Large intestine (tissue), 3 donors: ENCODE measurements at regions not wholly inside any gene's neighbourhood (a gene's known extent, or its start where the extent isn't known, plus 50 kb on each side); places are given as distances from the start of the nearest gene placed in this dataset.
"Not testable (repeated sequence)": the region's sequence is repeated elsewhere in the genome, so short reads cannot be mapped to it uniquely, and the experiment has no call there.

Source experiments
- DNase-seq, 2 donors: peaks; one replicate each; pipeline versions ENCODE4 v3.0.0 to v3.0.0-alpha.2; 2013
- H3K27ac ChIP-seq: one replicate; pipeline ENCODE4 v1.5.1; 2013; ENCODE audit warnings: low read length
- H3K27me3 ChIP-seq: 2 replicates; pipeline ENCODE4 v1.6.1; 2013; ENCODE audit warnings: low read length; ENCODE audit not compliant: control insufficient read depth, insufficient read depth
- H3K36me3 ChIP-seq: 2 replicates; pipeline ENCODE4 v1.6.1; 2013; ENCODE audit warnings: low read length; ENCODE audit not compliant: control insufficient read depth, insufficient read depth
- H3K4me1 ChIP-seq: one replicate; pipeline ENCODE4 v1.6.1; 2013; ENCODE audit warnings: low read length; ENCODE audit not compliant: control insufficient read depth, insufficient read depth
- H3K4me3 ChIP-seq: one replicate; pipeline ENCODE4 v1.5.1; 2013; ENCODE audit warnings: low read length
- H3K9me3 ChIP-seq: one replicate; pipeline ENCODE4 v1.6.1; 2013; ENCODE audit warnings: mild to moderate bottlenecking, low read depth, low read length, moderate library complexity; ENCODE audit not compliant: control insufficient read depth
- whole genome bisulfite sequencing: methylation state at CpG from one replicate; pipeline ENCODE4 v1.1.5; 2013; ENCODE audit warnings: low lambda C conversion rate; ENCODE audit not compliant: insufficient coverage; 5-methylcytosine and 5-hydroxymethylcytosine counted together

GRCh38 chr3:159390656-159391212 is 588.9 kb downstream of the MFSD1 start:
- Histone ChIP-seq H3K4me1 (no peaks in the 10 kb centered on the region), H3K9me3 (no peaks in the 10 kb centered on the region), H3K4me3 (no peak overlapping the region), H3K36me3 (no peaks in the 10 kb centered on the region), H3K27ac (no peak overlapping the region), H3K27me3 (no peaks in the 10 kb centered on the region)
- no peak for DNase-seq
- WGBS = 83% methylated on average over 1 of the region's 1 CpG

GRCh38 chr3:159397683-159398082 is 591.0 kb upstream of the IL12A start:
- WGBS = no CpG with 5 or more reads among the region's 7 CpGs
- not testable (repeated sequence) for H3K4me3 ChIP-seq, H3K27me3 ChIP-seq, DNase-seq, H3K27ac ChIP-seq, H3K36me3 ChIP-seq, H3K9me3 ChIP-seq, H3K4me1 ChIP-seq

GRCh38 chr3:159401069-159401468 is 587.6 kb upstream of the IL12A start:
- no peaks in the 10 kb centered on the region for H3K4me1 ChIP-seq
- no peak for DNase-seq
- WGBS = no CpG with 5 or more reads among the region's 1 CpG
- H3K9me3 ChIP-seq = no peaks in the 10 kb centered on the region
- no peaks in the 10 kb centered on the region for H3K36me3 ChIP-seq
- no peaks in the 10 kb centered on the region for H3K27me3 ChIP-seq
- no peak overlapping the region for H3K27ac ChIP-seq
- H3K4me3 ChIP-seq = no peak overlapping the region

- not testable (repeated sequence) for H3K36me3 ChIP-seq, H3K27ac ChIP-seq, H3K27me3 ChIP-seq, H3K9me3 ChIP-seq, H3K4me1 ChIP-seq, H3K4me3 ChIP-seq, DNase-seq
These were observed 578.9 kb upstream of the IL12A start for GRCh38 chr3:159409711-159410110.

- Histone ChIP-seq H3K9me3 (peaks cover 5% of the 10 kb centered on the region), H3K4me1 (no peaks in the 10 kb centered on the region), H3K4me3 (no peak overlapping the region), H3K27ac (no peak overlapping the region), H3K36me3 (no peaks in the 10 kb centered on the region), H3K27me3 (no peaks in the 10 kb centered on the region)
- 71% methylated on average over 1 of the region's 2 CpGs for WGBS
- DNase-seq = no peak
These were observed 575.3 kb upstream of the IL12A start for GRCh38 chr3:159413319-159413718.

- no peaks in the 10 kb centered on the region for H3K9me3 ChIP-seq
- WGBS = no CpG with 5 or more reads among the region's 2 CpGs
- no peaks in the 10 kb centered on the region for H3K36me3 ChIP-seq
- H3K27ac ChIP-seq = no peak overlapping the region
- H3K4me3 ChIP-seq = no peak overlapping the region
- no peaks in the 10 kb centered on the region for H3K27me3 ChIP-seq
- no peaks in the 10 kb centered on the region for H3K4me1 ChIP-seq
- no peak for DNase-seq
These were observed 571.8 kb upstream of the IL12A start for GRCh38 chr3:159416856-159417255.

GRCh38 chr3:159417761-159418160 is 570.9 kb upstream of the IL12A start:
- no peak for DNase-seq
- WGBS = no CpG with 5 or more reads among the region's 2 CpGs
- Histone ChIP-seq H3K27ac (no peak overlapping the region), H3K9me3 (no peaks in the 10 kb centered on the region), H3K36me3 (no peaks in the 10 kb centered on the region), H3K27me3 (no peaks in the 10 kb centered on the region), H3K4me3 (no peak overlapping the region), H3K4me1 (no peaks in the 10 kb centered on the region)

- no peaks in the 10 kb centered on the region for H3K9me3 ChIP-seq
- 80% methylated on average over 1 of the region's 4 CpGs for WGBS
These were observed 569.8 kb upstream of the IL12A start for GRCh38 chr3:159418571-159419526.

GRCh38 chr3:159429702-159430101 is 558.9 kb upstream of the IL12A start:
- Histone ChIP-seq H3K4me3 (no peak overlapping the region), H3K9me3 (no peaks in the 10 kb centered on the region), H3K4me1 (no peaks in the 10 kb centered on the region), H3K27me3 (no peaks in the 10 kb centered on the region), H3K36me3 (no peaks in the 10 kb centered on the region), H3K27ac (no peak overlapping the region)
- no CpG with 5 or more reads among the region's 2 CpGs for WGBS
- no peak for DNase-seq

More at GRCh38 chr3:159418571-159419526, 569.8 kb upstream of the IL12A start:
- no peaks in the 10 kb centered on the region for H3K4me1 ChIP-seq
- no peak overlapping the region for H3K27ac ChIP-seq
- H3K4me3 ChIP-seq = no peak overlapping the region
- H3K36me3 ChIP-seq = no peaks in the 10 kb centered on the region
- no peak for DNase-seq
- no peaks in the 10 kb centered on the region for H3K27me3 ChIP-seq

GRCh38 chr3:159432682-159433340 is 555.8 kb upstream of the IL12A start:
- no CpG with 5 or more reads among the region's 4 CpGs for WGBS
- Histone ChIP-seq H3K27me3 (no peaks in the 10 kb centered on the region), H3K36me3 (no peaks in the 10 kb centered on the region), H3K4me1 (no peaks in the 10 kb centered on the region), H3K4me3 (no peak overlapping the region), H3K9me3 (no peaks in the 10 kb centered on the region), H3K27ac (no peak overlapping the region)
- DNase-seq = no peak
